ENCODE measurements at regions not wholly inside any gene's neighbourhood (a gene's known extent, or its start where the extent isn't known, plus 50 kb on each side); places are given as distances from the start of the nearest gene placed in this dataset.

DNA sequence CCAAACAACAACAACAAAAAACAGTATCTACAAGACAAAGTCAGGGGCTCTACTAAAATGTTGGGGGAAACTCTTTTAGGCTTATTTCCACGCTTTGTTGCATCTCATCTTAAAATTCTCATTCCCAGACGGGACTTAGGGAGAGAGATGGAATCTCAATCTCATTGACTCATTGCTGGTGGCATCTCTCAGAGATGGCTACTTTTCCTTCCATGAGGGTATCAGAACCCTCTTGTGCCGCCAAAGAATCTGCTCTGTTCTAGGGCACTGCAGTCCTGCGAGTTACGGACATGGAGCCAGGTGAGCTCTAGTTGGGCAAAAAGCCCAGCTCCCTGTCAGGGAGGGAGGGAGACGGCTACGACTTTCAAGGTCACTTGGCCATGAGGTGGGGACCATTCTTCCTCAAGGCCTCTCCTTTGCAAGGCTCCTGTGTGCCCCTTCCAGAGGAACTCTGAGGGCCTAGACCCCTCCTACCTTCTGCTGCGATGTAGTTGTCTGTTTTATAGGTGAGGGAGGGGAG lies 68.0 kb downstream of the MYCN start:
- Histone ChIP-seq H3K4me1 (ENCODE audit: insufficient read depth, poor library complexity, severe bottlenecking) (no peaks in the 10 kb centered on the region), H3K4me3 (ENCODE audit: severe bottlenecking) (no peak overlapping the region), H3K27me3 (ENCODE audit: insufficient read depth, poor library complexity, severe bottlenecking) (peaks cover 6% of the 10 kb centered on the region), H3K9me3 (ENCODE audit: severe bottlenecking) (no peaks in the 10 kb centered on the region), H3K36me3 (ENCODE audit: low read depth) (no peaks in the 10 kb centered on the region), H3K27ac (ENCODE audit: poor library complexity, severe bottlenecking) (no peak overlapping the region)
- DNase-seq (ENCODE audit: low spot score) (no peak), ATAC-seq (ENCODE audit: low read depth) (no peak)
- TF ChIP-seq, protein P1, sequence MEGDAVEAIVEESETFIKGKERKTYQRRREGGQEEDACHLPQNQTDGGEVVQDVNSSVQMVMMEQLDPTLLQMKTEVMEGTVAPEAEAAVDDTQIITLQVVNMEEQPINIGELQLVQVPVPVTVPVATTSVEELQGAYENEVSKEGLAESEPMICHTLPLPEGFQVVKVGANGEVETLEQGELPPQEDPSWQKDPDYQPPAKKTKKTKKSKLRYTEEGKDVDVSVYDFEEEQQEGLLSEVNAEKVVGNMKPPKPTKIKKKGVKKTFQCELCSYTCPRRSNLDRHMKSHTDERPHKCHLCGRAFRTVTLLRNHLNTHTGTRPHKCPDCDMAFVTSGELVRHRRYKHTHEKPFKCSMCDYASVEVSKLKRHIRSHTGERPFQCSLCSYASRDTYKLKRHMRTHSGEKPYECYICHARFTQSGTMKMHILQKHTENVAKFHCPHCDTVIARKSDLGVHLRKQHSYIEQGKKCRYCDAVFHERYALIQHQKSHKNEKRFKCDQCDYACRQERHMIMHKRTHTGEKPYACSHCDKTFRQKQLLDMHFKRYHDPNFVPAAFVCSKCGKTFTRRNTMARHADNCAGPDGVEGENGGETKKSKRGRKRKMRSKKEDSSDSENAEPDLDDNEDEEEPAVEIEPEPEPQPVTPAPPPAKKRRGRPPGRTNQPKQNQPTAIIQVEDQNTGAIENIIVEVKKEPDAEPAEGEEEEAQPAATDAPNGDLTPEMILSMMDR (IDR thresholded peaks at IDR 0.05; ENCODE audit: poor library complexity, severe bottlenecking): no peak

DNA sequence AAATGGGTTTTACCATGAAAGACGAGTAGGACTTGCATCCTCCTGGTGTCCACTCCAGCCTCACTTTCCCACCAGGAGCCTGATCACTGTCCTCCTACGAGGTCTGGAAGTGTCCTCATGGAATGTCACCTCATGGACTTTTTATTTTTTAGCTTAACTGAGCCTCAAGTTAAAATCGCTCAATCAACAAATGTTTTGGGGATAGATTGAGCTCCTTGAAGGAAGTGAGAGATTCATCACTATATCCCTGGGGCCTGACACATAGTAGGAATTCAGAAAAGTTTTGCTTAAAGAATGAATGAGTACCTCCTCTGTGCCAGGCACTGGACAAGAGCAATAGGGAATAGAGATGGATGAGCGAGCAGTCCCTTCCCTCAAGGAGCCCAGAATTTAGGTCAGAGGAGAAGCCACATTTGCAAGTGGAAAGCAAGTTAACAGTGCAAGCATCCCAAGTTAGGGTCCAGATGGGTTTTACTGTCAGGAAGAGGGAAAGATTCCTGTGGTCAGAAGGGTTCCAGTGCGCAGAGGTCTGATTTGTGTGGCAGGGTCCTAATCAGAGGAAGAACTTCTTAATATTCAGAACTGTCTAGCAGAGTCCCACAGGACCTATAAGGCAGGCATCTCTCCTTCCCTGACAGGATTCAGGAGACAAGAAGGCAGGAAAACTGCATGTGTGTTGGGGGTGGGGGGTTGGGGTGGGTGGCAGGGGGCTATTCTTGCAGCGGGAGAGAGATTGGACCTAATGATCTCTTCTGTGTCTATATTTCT lies 67.0 kb downstream of the MYCN start:
- H3K4me1 ChIP-seq (ENCODE audit: insufficient read depth, poor library complexity, severe bottlenecking): no peaks in the 10 kb centered on the region
- H3K27me3 ChIP-seq (ENCODE audit: insufficient read depth, poor library complexity, severe bottlenecking): peaks cover 2% of the 10 kb centered on the region
- DNase-seq (ENCODE audit: low spot score): no peak
- TF ChIP-seq, protein P1 (IDR thresholded peaks at IDR 0.05; ENCODE audit: poor library complexity, severe bottlenecking): no peak
- no peak overlapping the region for H3K4me3 ChIP-seq (ENCODE audit: severe bottlenecking)
- no peaks in the 10 kb centered on the region for H3K9me3 ChIP-seq (ENCODE audit: severe bottlenecking)
- ATAC-seq (ENCODE audit: low read depth): no peak
- H3K27ac ChIP-seq (ENCODE audit: poor library complexity, severe bottlenecking): no peak overlapping the region
- H3K36me3 ChIP-seq (ENCODE audit: low read depth): no peaks in the 10 kb centered on the region

DNA sequence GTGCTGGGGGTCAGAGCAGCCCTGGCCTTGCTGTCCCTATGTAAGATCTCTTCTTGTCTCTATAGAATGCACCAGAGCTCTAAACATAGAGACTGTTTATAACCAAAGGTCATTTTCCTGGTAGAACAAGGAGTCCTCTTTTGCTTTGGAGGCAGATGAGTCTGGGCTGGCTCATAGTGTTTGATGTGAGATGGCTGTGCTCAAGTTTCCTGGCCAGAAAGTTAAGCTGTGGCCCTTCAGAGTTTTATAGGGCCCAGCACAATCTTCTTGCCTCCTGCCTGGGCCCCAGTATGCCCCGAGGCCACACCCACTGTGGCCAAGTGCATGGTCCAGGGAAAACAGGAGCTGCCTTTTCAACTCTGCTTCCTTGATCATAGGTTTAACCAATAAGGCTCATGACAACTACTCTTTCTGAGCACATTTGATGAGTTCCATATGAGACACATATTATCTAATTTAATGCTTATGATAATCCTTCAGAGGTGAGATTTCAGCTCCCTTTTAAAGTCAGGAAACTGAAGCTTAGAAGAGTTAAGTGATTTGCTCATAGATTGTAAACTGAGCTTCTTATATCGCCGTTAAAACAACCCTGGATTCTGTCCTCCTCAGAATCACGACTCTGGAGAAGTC lies 66.3 kb downstream of the MYCN start:
- Histone ChIP-seq H3K4me3 (ENCODE audit: severe bottlenecking) (no peak overlapping the region), H3K27ac (ENCODE audit: poor library complexity, severe bottlenecking) (no peak overlapping the region), H3K9me3 (ENCODE audit: severe bottlenecking) (no peaks in the 10 kb centered on the region), H3K36me3 (ENCODE audit: low read depth) (no peaks in the 10 kb centered on the region), H3K27me3 (ENCODE audit: insufficient read depth, poor library complexity, severe bottlenecking) (no peaks in the 10 kb centered on the region), H3K4me1 (ENCODE audit: insufficient read depth, poor library complexity, severe bottlenecking) (no peaks in the 10 kb centered on the region)
- DNase-seq (ENCODE audit: low spot score) (no peak), ATAC-seq (ENCODE audit: low read depth) (no peak)
- TF ChIP-seq, protein P1 (IDR thresholded peaks at IDR 0.05; ENCODE audit: poor library complexity, severe bottlenecking): no peak

DNA sequence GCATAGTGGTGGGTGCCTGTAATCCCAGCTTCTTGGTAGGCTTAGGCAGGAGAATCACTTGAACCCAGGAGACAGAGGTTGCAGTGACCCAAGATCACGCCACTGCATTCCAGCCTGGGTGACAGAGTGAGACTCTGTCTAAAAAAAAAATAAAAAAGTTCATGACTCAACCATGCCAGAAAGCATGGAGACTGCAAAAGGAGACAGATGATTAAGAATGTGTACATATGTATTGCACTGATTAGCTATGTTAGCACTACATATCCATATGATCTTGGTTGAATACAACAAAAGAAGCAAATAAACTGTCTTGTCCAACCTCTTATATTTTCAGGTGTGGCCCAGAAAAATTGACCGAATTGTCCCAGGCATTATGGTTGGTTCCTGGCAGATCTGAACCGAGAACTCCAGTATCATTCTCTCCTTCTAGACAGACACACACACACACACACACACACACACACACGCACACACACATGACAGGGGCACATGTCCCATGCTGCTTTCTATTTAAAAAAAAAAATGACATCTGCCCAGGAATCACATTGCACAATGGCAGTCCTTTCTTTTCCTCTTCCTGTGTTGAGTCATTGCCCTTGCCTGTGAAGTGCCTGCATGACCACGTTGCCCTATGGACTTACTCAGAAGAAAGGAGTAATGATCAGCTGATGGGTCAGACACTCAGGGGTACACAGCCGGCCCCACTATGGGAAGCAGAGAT lies 65.6 kb downstream of the MYCN start:
- Histone ChIP-seq H3K36me3 (ENCODE audit: low read depth) (no peaks in the 10 kb centered on the region), H3K9me3 (ENCODE audit: severe bottlenecking) (no peaks in the 10 kb centered on the region)
- TF ChIP-seq, protein P1 (IDR thresholded peaks at IDR 0.05; ENCODE audit: poor library complexity, severe bottlenecking): no peak

More for the DNA sequence above, 65.6 kb downstream of the MYCN start:
- no peak overlapping the region for H3K27ac ChIP-seq (ENCODE audit: poor library complexity, severe bottlenecking)
- no peaks in the 10 kb centered on the region for H3K4me1 ChIP-seq (ENCODE audit: insufficient read depth, poor library complexity, severe bottlenecking)
- H3K4me3 ChIP-seq (ENCODE audit: severe bottlenecking): no peak overlapping the region
- ATAC-seq (ENCODE audit: low read depth): peak; percentile 77
- DNase-seq (ENCODE audit: low spot score): no peak
- no peaks in the 10 kb centered on the region for H3K27me3 ChIP-seq (ENCODE audit: insufficient read depth, poor library complexity, severe bottlenecking)

Data from RWPE2 (cell line).